ENCODE measurements at regions not wholly inside any gene's neighbourhood (a gene's known extent, or its start where the extent isn't known, plus 50 kb on each side); places are given as distances from the start of the nearest gene placed in this dataset.
A peak's percentile ranks its signal among the peaks of the same experiment; 100 is the strongest.
"Not testable (repeated sequence)": the region's sequence is repeated elsewhere in the genome, so short reads cannot be mapped to it uniquely, and the experiment has no call there.

GRCh38 chr2:209181984-209182383 is 241.9 kb upstream of the MAP2 start:
- DNase-seq, result no peak

GRCh38 chr2:209186886-209187285 is 237.0 kb upstream of the MAP2 start:
- not testable (repeated sequence) for DNase-seq

- no peak for DNase-seq
Measured at GRCh38 chr2:209189893-209190292, 234.0 kb upstream of the MAP2 start.

GRCh38 chr2:209191139-209191538 is 232.7 kb upstream of the MAP2 start:
- no peak for DNase-seq

GRCh38 chr2:209194717-209195116 is 229.1 kb upstream of the MAP2 start:
- DNase-seq, result no peak

GRCh38 chr2:209208211-209208610 is 215.6 kb upstream of the MAP2 start:
- DNase-seq, result peak; percentile 10

GRCh38 chr2:209209943-209210342 is 213.9 kb upstream of the MAP2 start:
- DNase-seq, result no peak

GRCh38 chr2:209230560-209230959 is 193.3 kb upstream of the MAP2 start:
- DNase-seq, result no peak

- DNase-seq, result no peak
Measured at GRCh38 chr2:209236377-209236776, 187.5 kb upstream of the MAP2 start.

GRCh38 chr2:209238765-209239584 is 184.9 kb upstream of the MAP2 start:
- DNase-seq, result no peak

GRCh38 chr2:209239585-209239938 is 184.3 kb upstream of the MAP2 start:
- DNase-seq, result no peak

- DNase-seq, result no peak
Measured at GRCh38 chr2:209240204-209240603, 183.6 kb upstream of the MAP2 start.

- DNase-seq, result no peak
Measured at GRCh38 chr2:209253544-209253943, 170.3 kb upstream of the MAP2 start.

GRCh38 chr2:209259767-209260166 is 164.1 kb upstream of the MAP2 start:
- DNase-seq, result no peak

GRCh38 chr2:209260281-209260680 is 163.6 kb upstream of the MAP2 start:
- no peak for DNase-seq

- DNase-seq, result not testable (repeated sequence)
Measured at GRCh38 chr2:209261366-209262053, 162.3 kb upstream of the MAP2 start.

- DNase-seq, result no peak
Measured at GRCh38 chr2:209269024-209269423, 154.8 kb upstream of the MAP2 start.

GRCh38 chr2:209276000-209276399 is 147.8 kb upstream of the MAP2 start:
- no peak for DNase-seq

- DNase-seq, result no peak
Measured at GRCh38 chr2:209277444-209277843, 146.4 kb upstream of the MAP2 start.

GRCh38 chr2:209298601-209299000 is 125.2 kb upstream of the MAP2 start:
- no peak for DNase-seq

- not testable (repeated sequence) for DNase-seq
Measured at GRCh38 chr2:209299478-209299877, 124.4 kb upstream of the MAP2 start.

GRCh38 chr2:209300766-209301165 is 123.1 kb upstream of the MAP2 start:
- not testable (repeated sequence) for DNase-seq

GRCh38 chr2:209305026-209305425 is 118.8 kb upstream of the MAP2 start:
- no peak for DNase-seq

GRCh38 chr2:209305746-209306196 is 118.1 kb upstream of the MAP2 start:
- no peak for DNase-seq

Data from left kidney (tissue), 1 donor.